HG02973 (cell line): ENCODE measurements at regions not wholly inside any gene's neighbourhood (a gene's known extent, or its start where the extent isn't known, plus 50 kb on each side); places are given as distances from the start of the nearest gene placed in this dataset.

ENCODE experiments used
- ATAC-seq: cut with Tn5 transposase; IDR thresholded peaks from one replicate; pipeline ENCODE4 v1.9.1; 2021; ENCODE audit warnings: moderate library complexity; ENCODE audit not compliant: unreplicated experiment

GRCh38 chr2:13574831-13575230 lies 858.1 kb downstream of the TRIB2 start:
- ATAC-seq, result no peak

DNA sequence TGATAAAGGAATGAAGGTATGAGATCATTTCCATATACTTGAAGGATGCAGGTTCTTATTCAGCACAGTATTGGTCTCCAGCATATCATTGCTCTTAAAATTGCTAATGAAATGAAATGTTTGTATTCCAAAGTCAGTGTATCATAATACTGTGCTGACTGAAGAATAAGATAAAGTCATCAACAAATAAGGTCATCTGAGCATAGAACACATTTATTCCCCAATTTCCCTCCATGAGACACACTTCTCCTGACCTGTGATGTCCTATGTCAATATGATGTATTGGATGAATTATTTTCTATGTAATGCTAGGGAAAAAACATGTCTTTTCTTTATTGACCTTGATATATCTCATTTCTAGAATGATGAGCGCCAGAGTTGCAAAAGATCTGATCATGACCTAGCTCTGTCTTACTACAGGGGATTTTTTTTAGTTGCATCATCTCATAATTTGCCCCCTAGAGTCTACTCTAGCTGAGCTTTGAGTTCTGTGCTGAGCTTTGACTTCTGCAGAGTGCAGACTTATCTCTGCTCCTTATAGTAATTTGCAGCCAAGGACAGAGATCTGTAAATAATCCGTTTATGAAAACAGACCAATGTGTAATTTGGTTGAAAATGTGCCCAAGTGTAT lies 859.8 kb downstream of the TRIB2 start:
- ATAC-seq, result no peak

DNA sequence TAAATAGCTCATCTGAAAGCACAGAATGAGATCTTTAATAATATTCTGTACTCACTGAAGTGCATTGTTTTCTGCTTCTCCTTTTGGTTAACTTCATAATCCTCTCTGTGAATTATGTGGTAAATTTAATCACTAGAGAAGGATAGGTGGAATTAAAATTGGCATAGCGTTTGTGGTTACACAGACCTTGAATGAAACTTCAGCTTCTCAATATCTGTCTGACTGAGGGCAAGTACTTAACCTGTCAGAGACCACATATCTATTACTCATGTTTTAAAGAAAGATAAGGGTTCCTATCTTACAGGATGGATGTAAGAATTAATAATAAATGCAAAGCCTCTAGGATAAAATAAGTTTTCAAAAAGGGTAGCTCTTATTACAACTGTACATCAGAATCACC lies 861.8 kb downstream of the TRIB2 start:
- ATAC-seq, result no peak

GRCh38 chr2:13581471-13581870 lies 864.7 kb downstream of the TRIB2 start:
- no peak for ATAC-seq

DNA sequence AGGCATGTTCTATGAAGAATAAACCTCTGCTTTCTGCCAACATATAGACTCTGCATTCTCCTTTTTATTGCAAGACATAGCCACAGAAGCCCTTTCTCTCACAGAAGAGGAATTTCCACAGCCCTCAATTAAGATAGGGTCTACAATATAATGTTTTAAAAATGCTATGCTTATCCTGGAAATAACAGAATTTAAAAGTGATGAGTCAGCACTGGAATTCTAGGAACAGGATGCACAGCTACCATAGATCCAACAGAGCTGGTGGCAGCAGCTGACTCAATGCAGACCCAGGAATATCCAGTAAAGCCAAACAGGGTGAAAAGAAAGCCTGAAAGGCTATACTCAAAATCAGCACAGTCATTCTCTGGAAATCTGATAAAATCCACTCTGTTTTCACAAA lies 866.9 kb downstream of the TRIB2 start:
- ATAC-seq, result no peak

DNA sequence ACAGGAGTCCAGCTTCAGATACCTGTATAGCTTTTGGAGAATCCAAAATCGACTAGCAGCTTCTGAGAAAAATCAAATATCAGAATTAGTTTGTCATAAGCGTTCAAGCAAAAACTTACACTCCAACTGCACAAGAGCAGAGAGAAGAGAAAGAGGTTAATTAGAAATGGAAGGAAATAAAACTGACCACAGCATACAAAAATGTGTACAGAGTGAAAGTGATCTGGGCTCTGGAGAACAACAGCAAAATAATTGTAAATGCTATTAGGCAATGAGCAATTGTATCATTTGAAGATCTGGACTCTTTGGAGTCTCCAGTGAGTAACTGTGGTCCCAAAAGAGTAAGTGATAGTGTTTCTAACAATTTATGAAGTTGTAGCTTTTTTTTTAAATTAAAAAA lies 867.3 kb downstream of the TRIB2 start:
- ATAC-seq, result no peak

DNA sequence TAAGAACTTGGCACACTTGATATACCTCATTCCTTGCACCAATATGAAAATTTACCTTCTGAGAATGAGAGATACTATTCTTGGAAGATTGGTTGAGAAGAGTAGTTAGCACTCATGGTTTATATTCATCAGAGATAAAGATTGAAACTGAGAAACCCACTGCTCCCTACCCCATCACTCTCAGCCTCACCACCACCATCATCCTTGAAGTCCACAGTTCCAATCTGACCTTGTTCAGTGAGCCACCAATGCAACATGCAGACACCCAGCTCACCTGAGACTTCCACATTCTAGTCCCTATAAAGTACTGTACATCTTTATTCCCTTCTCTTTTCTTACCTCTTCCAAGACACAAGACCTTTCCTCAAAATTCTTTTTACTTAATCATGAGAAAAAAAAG lies 869.0 kb downstream of the TRIB2 start:
- ATAC-seq, result no peak

GRCh38 chr2:13596233-13596632 lies 879.5 kb downstream of the TRIB2 start:
- no peak for ATAC-seq

DNA sequence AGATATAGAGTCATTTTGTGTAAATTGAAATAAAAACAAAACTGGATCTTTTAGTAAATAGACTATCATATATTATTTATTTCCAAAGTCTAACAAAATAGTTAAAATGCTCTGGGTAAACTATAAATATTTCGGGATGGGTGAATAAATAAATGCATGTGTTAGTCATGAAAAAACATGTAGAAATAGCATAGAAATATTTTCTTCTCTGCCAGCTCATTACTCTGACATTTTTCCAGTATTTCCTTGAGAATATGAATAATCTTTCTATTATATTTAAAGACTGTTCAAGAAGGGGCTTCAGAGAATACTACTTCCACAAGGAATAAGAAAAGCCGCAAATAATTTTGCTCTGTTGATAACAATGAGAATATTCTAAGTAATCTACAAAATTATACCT lies 880.4 kb downstream of the TRIB2 start:
- ATAC-seq, result no peak

DNA sequence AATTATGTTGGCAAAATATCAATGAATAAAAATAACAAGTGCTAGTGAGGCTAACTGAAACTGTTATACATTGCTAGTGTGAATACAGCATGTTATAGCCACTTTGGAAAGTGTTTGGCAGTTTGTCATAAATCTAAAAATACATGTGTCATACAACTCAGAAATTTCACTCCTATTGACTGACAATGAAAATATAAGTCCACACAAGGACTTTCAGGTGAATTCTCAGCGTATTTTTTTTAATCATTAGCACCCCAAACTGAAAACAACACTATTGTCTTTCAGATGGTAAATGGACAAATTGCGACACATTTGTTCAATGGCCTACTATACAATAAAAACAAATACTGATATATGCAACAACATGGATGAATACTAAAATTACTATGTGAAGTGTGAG lies 884.8 kb downstream of the TRIB2 start:
- no peak for ATAC-seq

DNA sequence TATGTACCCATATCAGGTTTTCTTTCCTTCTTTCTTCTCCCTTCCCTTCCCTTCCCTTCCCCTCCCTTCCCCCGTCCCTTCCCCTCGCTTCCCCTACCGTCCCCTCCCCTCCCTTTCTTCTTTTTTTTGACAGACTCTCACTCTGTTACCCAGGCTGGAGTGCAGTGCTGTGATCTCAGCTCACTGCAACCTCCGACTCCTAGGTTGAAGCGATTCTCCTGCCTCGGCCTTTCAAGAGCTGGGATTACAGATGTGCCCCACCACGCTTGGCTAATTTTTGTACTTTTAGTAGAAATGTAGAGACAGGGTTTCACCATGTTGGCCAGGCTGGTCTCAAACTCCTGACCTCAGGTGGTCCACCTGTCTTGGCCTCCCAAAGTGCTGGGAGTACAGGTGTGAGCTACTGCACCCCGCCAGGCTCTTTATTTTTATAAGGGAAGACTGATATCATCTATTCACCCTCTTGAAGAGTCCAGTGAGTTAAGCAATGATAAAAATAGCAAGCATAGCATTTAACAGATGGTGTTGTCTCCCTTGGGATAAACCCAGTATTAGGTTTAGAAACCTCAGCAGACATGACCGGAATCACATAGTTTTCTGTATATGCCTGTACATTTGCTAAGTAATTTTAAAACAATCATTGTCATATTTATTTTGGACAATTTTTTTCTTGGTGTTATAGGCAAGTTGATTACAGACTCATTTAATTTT lies 888.4 kb downstream of the TRIB2 start:
- no peak for ATAC-seq

DNA sequence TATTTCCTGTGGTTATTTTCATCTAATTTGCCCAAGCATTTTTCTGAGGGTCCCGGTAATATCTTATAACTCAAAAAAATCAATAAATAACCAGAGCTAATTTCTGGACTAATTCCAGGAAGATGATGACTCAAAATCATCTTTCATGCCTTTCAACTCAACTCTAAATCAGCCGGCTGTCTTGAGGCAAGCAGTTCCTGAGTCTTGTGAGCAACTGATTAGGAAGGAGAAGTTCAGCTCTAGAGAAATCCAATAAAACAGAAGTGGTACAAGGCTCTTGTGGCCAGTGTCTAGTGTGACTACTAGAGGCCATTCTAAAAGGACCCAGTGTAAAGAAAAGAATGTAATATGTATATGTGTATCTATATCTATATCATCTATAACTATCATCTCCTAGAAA lies 890.4 kb downstream of the TRIB2 start:
- peak; percentile 64 for ATAC-seq

- ATAC-seq, result no peak
Observed at GRCh38 chr2:13611939-13612338, 895.2 kb downstream of the TRIB2 start.

DNA sequence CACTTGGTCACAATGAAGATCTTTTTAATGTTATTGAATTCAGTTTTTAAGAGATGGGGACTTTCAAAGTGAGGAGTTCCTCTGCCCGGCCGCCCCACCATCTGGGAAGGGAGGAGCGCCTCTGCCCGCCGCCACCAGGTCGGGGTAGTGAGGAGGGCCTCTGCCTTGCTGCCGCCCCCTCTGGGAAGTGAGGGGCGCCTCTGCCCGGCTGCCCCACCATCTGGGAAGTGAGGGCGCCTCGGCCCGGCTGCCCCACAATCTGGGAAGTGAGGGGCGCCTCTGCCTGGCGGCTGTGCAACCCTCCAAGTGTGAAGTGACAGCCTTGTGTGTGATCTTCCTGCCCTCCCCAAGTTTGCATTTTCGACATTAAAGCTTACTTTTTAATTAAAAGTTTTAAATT lies 899.3 kb downstream of the TRIB2 start:
- no peak for ATAC-seq

- no peak for ATAC-seq
Observed at GRCh38 chr2:13616616-13617015, 899.9 kb downstream of the TRIB2 start.

DNA sequence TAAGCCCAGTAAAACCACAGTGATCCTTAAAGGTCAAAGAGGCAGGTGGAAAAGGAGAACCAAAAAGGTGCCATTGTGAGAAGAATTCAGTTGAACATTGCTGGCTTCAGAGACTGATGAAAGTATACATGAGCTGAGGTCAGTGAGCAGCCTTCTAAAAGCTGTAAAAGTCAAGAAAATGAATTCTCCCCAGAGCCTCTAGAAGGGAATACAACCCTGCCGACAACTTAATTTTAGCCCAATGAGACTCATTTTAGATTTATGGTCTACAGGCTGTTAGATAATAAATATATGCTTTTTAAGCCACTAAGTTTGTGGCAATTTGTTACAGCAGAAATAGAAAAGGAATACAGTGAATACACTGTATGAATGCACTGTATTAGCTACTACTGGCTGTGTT lies 911.4 kb downstream of the TRIB2 start:
- ATAC-seq, result no peak

- ATAC-seq, result no peak
Observed at GRCh38 chr2:13638181-13638580, 921.4 kb downstream of the TRIB2 start.

DNA sequence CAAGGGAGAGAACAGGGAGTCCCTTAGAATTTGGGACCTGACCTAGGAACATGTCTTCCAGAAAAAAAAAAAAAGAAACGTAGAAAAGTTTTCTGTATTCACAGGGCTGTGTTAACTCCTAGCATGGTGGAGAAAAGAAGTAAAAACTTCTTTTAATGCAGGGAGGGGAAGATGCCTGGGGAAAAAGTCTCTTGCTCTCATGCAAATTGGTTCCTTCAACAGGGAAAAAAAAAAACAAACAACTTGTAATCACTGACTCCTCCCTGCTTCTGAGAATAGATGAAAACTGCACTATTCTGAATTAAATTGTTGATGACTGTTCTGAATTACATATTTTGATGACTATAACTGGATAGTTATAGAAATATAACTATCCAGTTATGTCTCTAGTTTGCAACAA lies 933.2 kb downstream of the TRIB2 start:
- ATAC-seq, result no peak

DNA sequence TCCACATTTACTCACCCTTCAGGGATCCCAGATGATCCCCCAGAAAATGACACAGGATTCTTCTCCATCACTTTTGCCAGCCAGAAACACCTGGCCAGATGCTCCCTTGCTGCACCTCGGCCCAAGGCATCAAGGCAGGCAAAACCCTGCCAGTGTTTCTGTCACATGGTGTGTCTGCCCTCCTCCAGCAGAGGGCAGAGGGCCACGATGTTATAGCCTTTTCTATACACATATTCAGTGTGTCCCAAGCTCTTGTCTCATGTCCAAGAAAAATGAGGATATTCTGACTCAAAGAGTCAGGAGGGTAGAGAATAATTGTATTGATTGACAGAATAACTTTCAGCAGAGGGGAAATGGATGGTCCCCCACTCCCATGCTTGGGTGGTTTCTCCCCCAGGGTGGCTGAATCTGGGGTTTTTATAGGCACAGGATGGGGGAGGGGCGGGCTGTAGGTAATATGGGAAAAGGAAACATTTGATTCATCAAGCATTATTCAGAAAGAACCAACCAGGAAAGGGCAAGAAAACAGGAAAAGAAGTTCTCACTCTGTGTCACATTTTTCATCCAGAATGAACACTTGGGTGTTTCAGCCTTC lies 933.9 kb downstream of the TRIB2 start:
- no peak for ATAC-seq

GRCh38 chr2:13651684-13652131 lies 935.0 kb downstream of the TRIB2 start:
- ATAC-seq, result peak; percentile 73

- peak; percentile 44 for ATAC-seq
Observed at GRCh38 chr2:13652531-13653313, 936.0 kb downstream of the TRIB2 start.

- ATAC-seq, result no peak
Observed at GRCh38 chr2:13654416-13654815, 937.7 kb downstream of the TRIB2 start.
